ENCODE measurements at regions not wholly inside any gene's neighbourhood (a gene's known extent, or its start where the extent isn't known, plus 50 kb on each side); places are given as distances from the start of the nearest gene placed in this dataset.

GRCh38 chr2:175648577-175649063, 353.4 kb downstream of the LNPK start:
- FAIRE-seq: no peak
- no peak overlapping the region for H2AFZ ChIP-seq (ENCODE audit: low read depth, low read length)

GRCh38 chr2:175647058-175647457, 355.0 kb downstream of the LNPK start:
- Histone ChIP-seq H3K4me1 (ENCODE audit: insufficient read depth, low read length) (no peaks in the 10 kb centered on the region), H2AFZ (ENCODE audit: low read depth, low read length) (no peak overlapping the region), H3K9me3 (ENCODE audit: insufficient read depth, low read depth, low read length) (no peaks in the 10 kb centered on the region), H3K4me2 (ENCODE audit: low read length) (no peak overlapping the region), H3K27ac (ENCODE audit: low read depth, low read length) (no peak overlapping the region), H3K79me2 (ENCODE audit: insufficient read depth, low read length) (no peaks in the 10 kb centered on the region), H3K27me3 (ENCODE audit: insufficient read depth, low read length) (no peaks in the 10 kb centered on the region), H3K9ac (ENCODE audit: low read length) (no peak overlapping the region), H3K36me3 (ENCODE audit: insufficient read depth, low read length) (no peaks in the 10 kb centered on the region), H4K20me1 (ENCODE audit: insufficient read depth, low read length) (no peaks in the 10 kb centered on the region), H3K4me3 (ENCODE audit: insufficient read depth, low read depth, low read length) (no peak overlapping the region)
- H3K27me3 Mint-ChIP-seq (ENCODE audit: low read depth, unreplicated experiment): peaks cover 3% of the 10 kb centered on the region
- H3K9me3 Mint-ChIP-seq (ENCODE audit: unreplicated experiment): peaks cover 3% of the 10 kb centered on the region
- no peak for TF ChIP-seq CTCF (IDR thresholded peaks at IDR 0.05; ENCODE audit: insufficient read depth, low read depth, low read length)
- TF ChIP-seq EZH2 (IDR thresholded peaks at IDR 0.05; ENCODE audit: insufficient read depth, low read length): no peak
- no peak overlapping the region for H3K27ac Mint-ChIP-seq (ENCODE audit: unreplicated experiment)
- H3K36me3 Mint-ChIP-seq (ENCODE audit: low read depth, unreplicated experiment): no peaks in the 10 kb centered on the region
- H3K4me1 Mint-ChIP-seq (ENCODE audit: low read depth, unreplicated experiment): no peaks in the 10 kb centered on the region
- DNase-seq (ENCODE audit: low read depth) (no peak), FAIRE-seq (no peak)
- H3K4me3 Mint-ChIP-seq (ENCODE audit: unreplicated experiment): no peak overlapping the region

More at GRCh38 chr2:175648577-175649063, 353.4 kb downstream of the LNPK start:
- H3K36me3 Mint-ChIP-seq (ENCODE audit: low read depth, unreplicated experiment): no peaks in the 10 kb centered on the region
- TF ChIP-seq EZH2 (IDR thresholded peaks at IDR 0.05; ENCODE audit: insufficient read depth, low read length): no peak
- TF ChIP-seq CTCF (IDR thresholded peaks at IDR 0.05; ENCODE audit: insufficient read depth, low read depth, low read length): no peak
- peaks cover 3% of the 10 kb centered on the region for H3K27me3 Mint-ChIP-seq (ENCODE audit: low read depth, unreplicated experiment)
- no peak overlapping the region for H3K9ac ChIP-seq (ENCODE audit: low read length)
- H3K4me3 ChIP-seq (ENCODE audit: insufficient read depth, low read depth, low read length): no peak overlapping the region
- H3K4me1 ChIP-seq (ENCODE audit: insufficient read depth, low read length): no peaks in the 10 kb centered on the region
- H3K27me3 ChIP-seq (ENCODE audit: insufficient read depth, low read length): no peaks in the 10 kb centered on the region
- H3K4me3 Mint-ChIP-seq (ENCODE audit: unreplicated experiment): no peak overlapping the region
- H3K9me3 ChIP-seq (ENCODE audit: insufficient read depth, low read depth, low read length): no peaks in the 10 kb centered on the region
- no peaks in the 10 kb centered on the region for H3K79me2 ChIP-seq (ENCODE audit: insufficient read depth, low read length)
- peaks cover 3% of the 10 kb centered on the region for H3K9me3 Mint-ChIP-seq (ENCODE audit: unreplicated experiment)
- H3K4me1 Mint-ChIP-seq (ENCODE audit: low read depth, unreplicated experiment): no peaks in the 10 kb centered on the region
- H3K27ac ChIP-seq (ENCODE audit: low read depth, low read length): no peak overlapping the region
- no peak overlapping the region for H3K4me2 ChIP-seq (ENCODE audit: low read length)
- H3K36me3 ChIP-seq (ENCODE audit: insufficient read depth, low read length): no peaks in the 10 kb centered on the region
- no peak for DNase-seq (ENCODE audit: low read depth)
- no peaks in the 10 kb centered on the region for H4K20me1 ChIP-seq (ENCODE audit: insufficient read depth, low read length)
- H3K27ac Mint-ChIP-seq (ENCODE audit: unreplicated experiment): no peak overlapping the region

- H3K79me2 ChIP-seq (ENCODE audit: insufficient read depth, low read length): no peaks in the 10 kb centered on the region
- no peak overlapping the region for H3K9ac ChIP-seq (ENCODE audit: low read length)
- H3K9me3 ChIP-seq (ENCODE audit: insufficient read depth, low read depth, low read length): no peaks in the 10 kb centered on the region
- Mint-ChIP-seq H3K9me3 (ENCODE audit: unreplicated experiment) (no peaks in the 10 kb centered on the region), H3K27me3 (ENCODE audit: low read depth, unreplicated experiment) (no peaks in the 10 kb centered on the region), H3K27ac (ENCODE audit: unreplicated experiment) (no peak overlapping the region), H3K4me1 (ENCODE audit: low read depth, unreplicated experiment) (no peaks in the 10 kb centered on the region), H3K4me3 (ENCODE audit: unreplicated experiment) (no peak overlapping the region), H3K36me3 (ENCODE audit: low read depth, unreplicated experiment) (no peaks in the 10 kb centered on the region)
- no peak overlapping the region for H3K27ac ChIP-seq (ENCODE audit: low read depth, low read length)
- DNase-seq (ENCODE audit: low read depth): no peak
- TF ChIP-seq CTCF (IDR thresholded peaks at IDR 0.05; ENCODE audit: insufficient read depth, low read depth, low read length): no peak
- TF ChIP-seq EZH2 (IDR thresholded peaks at IDR 0.05; ENCODE audit: insufficient read depth, low read length): no peak
- no peak for FAIRE-seq
- no peaks in the 10 kb centered on the region for H3K27me3 ChIP-seq (ENCODE audit: insufficient read depth, low read length)
- H3K4me1 ChIP-seq (ENCODE audit: insufficient read depth, low read length): no peaks in the 10 kb centered on the region
- no peak overlapping the region for H2AFZ ChIP-seq (ENCODE audit: low read depth, low read length)
- no peak overlapping the region for H3K4me3 ChIP-seq (ENCODE audit: insufficient read depth, low read depth, low read length)
- H4K20me1 ChIP-seq (ENCODE audit: insufficient read depth, low read length): no peaks in the 10 kb centered on the region
- no peak overlapping the region for H3K4me2 ChIP-seq (ENCODE audit: low read length)
- H3K36me3 ChIP-seq (ENCODE audit: insufficient read depth, low read length): no peaks in the 10 kb centered on the region
Measured at GRCh38 chr2:175640655-175641054, 361.4 kb downstream of the LNPK start.
